ENCODE measurements at regions not wholly inside any gene's neighbourhood (a gene's known extent, or its start where the extent isn't known, plus 50 kb on each side); places are given as distances from the start of the nearest gene placed in this dataset.

DNA sequence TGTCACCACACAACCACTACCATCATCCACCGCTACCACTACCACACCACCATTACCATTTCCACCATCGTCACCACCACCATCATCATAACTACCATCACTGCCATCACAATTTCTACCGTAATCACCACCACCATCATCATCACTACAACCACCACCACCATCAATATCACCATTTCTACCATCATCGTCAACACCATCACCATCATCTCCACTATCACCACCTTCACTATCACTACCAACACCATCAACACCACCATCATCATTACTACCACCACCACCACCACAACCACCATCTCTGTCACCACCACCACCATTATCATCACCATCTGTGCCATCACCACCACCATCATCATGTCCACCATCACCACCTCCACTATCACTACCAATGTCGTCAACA, 524.5 kb upstream of the C16orf82 start:
- Histone ChIP-seq H3K27me3 (ENCODE audit: control insufficient read depth in 1 of 2, insufficient read depth in 2 of 2, low read length in 1 of 2) (no peaks in the 10 kb centered on the region), H3K27ac (ENCODE audit: low read depth in 1 of 2, low read length in 2 of 2) (no peak overlapping the region), H3K4me1 (ENCODE audit: control insufficient read depth in 1 of 2, insufficient read depth in 2 of 2, low read length in 2 of 2) (no peaks in the 10 kb centered on the region), H3K4me3 (ENCODE audit: low read length in 2 of 2) (no peak overlapping the region), H3K36me3 (ENCODE audit: control insufficient read depth in 1 of 2, insufficient read depth in 2 of 2, low read length in 1 of 2) (no peaks in the 10 kb centered on the region), H3K9me3 (ENCODE audit: control insufficient read depth, low read length) (no peaks in the 10 kb centered on the region)
- ATAC-seq (ENCODE audit: low FRiP score) (no peak), DNase-seq (no peak)
- intact Hi-C loops (cut with DNase I), result no loop called here
- WGBS, 2 donors, result 93 to 97% methylated on average over 5 of the region's 5 CpGs

DNA sequence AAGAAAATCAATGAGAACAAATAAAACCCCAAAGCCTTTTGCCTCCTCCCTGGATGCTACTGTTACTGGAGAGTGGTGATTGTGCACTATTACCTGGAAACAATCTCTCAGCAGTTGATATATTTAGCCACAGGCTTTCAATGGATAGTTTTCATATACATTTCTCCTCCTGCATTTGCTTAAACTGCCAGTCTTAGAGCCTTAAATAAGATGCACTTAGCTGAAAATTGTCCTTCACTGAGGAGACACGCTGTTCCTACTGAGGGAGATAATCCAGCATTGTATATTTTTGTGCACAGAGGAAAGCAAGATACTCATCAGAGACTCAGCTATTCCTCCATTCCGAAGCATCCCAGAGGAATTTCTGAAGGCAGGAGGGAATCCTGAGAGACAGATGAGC, 520.2 kb upstream of the C16orf82 start:
- Histone ChIP-seq H3K9me3 (ENCODE audit: control insufficient read depth, low read length) (no peaks in the 10 kb centered on the region), H3K4me1 (ENCODE audit: control insufficient read depth in 1 of 2, insufficient read depth in 2 of 2, low read length in 2 of 2) (no peaks in the 10 kb centered on the region), H3K36me3 (ENCODE audit: control insufficient read depth in 1 of 2, insufficient read depth in 2 of 2, low read length in 1 of 2) (no peaks in the 10 kb centered on the region), H3K27ac (ENCODE audit: low read depth in 1 of 2, low read length in 2 of 2) (no peak overlapping the region), H3K27me3 (ENCODE audit: control insufficient read depth in 1 of 2, insufficient read depth in 2 of 2, low read length in 1 of 2) (no peaks in the 10 kb centered on the region), H3K4me3 (ENCODE audit: low read length in 2 of 2) (no peak overlapping the region)
- ATAC-seq (ENCODE audit: low FRiP score) (no peak), DNase-seq (no peak)
- intact Hi-C loops (cut with DNase I), result no loop called here
- 72 to 75% methylated on average over 2 of the region's 2 CpGs for WGBS, 2 donors

DNA sequence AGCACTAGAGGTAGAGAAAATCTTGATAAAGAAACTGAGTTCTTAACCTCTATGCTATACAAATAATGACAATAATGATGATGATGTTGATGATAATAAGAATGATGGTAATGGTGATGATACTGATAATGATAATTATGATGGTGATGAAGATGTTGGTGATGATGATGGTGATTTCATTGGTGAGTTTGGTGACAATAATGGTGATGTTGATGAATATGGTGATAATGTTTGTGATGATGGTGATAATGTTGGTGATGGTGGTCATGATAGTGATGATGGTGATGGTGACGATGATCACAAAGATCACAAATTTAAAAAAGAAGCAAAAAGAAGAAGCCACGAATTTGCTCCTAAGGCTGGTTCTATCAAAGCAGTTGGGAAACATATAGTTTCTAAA, 519.0 kb upstream of the C16orf82 start:
- Histone ChIP-seq H3K27me3 (ENCODE audit: control insufficient read depth in 1 of 2, insufficient read depth in 2 of 2, low read length in 1 of 2) (no peaks in the 10 kb centered on the region), H3K27ac (ENCODE audit: low read depth in 1 of 2, low read length in 2 of 2) (no peak overlapping the region), H3K36me3 (ENCODE audit: control insufficient read depth in 1 of 2, insufficient read depth in 2 of 2, low read length in 1 of 2) (no peaks in the 10 kb centered on the region), H3K4me3 (ENCODE audit: low read length in 2 of 2) (no peak overlapping the region), H3K4me1 (ENCODE audit: control insufficient read depth in 1 of 2, insufficient read depth in 2 of 2, low read length in 2 of 2) (no peaks in the 10 kb centered on the region), H3K9me3 (ENCODE audit: control insufficient read depth, low read length) (no peaks in the 10 kb centered on the region)
- ATAC-seq (ENCODE audit: low FRiP score) (no peak), DNase-seq (no peak)
- intact Hi-C loops (cut with DNase I), result no loop called here
- 66 to 67% methylated on average over 2 of the region's 2 CpGs for WGBS, 2 donors

DNA sequence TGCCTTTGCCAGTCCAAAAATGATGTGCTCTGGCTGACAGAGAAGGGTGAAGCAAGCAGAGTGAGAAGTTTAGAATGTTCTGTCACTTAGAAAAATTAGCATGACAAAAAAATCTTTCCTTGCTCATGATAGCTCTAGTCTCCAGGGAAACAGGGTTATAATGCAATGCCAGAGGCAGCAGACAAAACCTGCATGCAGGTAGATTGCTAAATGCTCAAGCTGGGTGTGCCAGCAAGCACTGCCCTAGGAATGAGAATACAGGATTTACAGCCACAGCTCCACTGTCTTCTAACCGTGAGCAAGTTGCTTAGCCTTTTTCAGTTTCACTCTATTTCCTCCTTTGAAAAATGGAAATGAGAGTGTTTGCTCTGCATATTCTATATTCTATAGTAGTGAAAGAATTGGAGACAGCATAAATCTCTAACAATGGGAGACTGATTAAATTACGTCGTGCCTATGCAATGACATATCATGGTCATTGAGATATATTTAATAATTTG, 516.6 kb upstream of the C16orf82 start:
- no peaks in the 10 kb centered on the region for H3K36me3 ChIP-seq (ENCODE audit: control insufficient read depth in 1 of 2, insufficient read depth in 2 of 2, low read length in 1 of 2)
- intact Hi-C loops (cut with DNase I), result no loop called here
- ATAC-seq (ENCODE audit: low FRiP score) (no peak), DNase-seq (no peak)
- H3K9me3 ChIP-seq (ENCODE audit: control insufficient read depth, low read length), result no peaks in the 10 kb centered on the region
- no peaks in the 10 kb centered on the region for H3K27me3 ChIP-seq (ENCODE audit: control insufficient read depth in 1 of 2, insufficient read depth in 2 of 2, low read length in 1 of 2)
- H3K27ac ChIP-seq (ENCODE audit: low read depth in 1 of 2, low read length in 2 of 2), result no peak overlapping the region
- H3K4me3 ChIP-seq (ENCODE audit: low read length in 2 of 2), result no peak overlapping the region
- H3K4me1 ChIP-seq (ENCODE audit: control insufficient read depth in 1 of 2, insufficient read depth in 2 of 2, low read length in 2 of 2), result no peaks in the 10 kb centered on the region
- WGBS, 2 donors, result 42 to 45% methylated on average over 3 of the region's 3 CpGs

DNA sequence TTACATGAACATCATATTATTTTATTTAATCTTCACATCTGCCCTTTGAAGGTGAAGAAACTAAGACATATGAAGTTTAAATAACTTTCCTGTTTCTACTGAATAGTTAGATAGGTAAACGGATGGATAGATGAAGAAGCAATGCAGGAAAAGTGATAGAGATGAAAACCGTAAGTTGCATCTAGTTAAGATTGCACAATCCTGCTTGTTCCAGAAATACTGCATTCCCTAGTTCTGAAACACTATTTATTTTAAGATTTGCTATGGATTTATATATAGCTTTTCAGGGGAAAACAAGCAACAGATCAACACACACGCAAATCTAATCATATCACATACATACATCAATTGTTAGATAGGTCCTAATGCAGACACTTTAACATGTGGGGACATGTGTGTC, 512.7 kb upstream of the C16orf82 start:
- Histone ChIP-seq H3K9me3 (ENCODE audit: control insufficient read depth, low read length) (no peaks in the 10 kb centered on the region), H3K4me1 (ENCODE audit: control insufficient read depth in 1 of 2, insufficient read depth in 2 of 2, low read length in 2 of 2) (no peaks in the 10 kb centered on the region), H3K27ac (ENCODE audit: low read depth in 1 of 2, low read length in 2 of 2) (no peak overlapping the region), H3K4me3 (ENCODE audit: low read length in 2 of 2) (no peak overlapping the region), H3K27me3 (ENCODE audit: control insufficient read depth in 1 of 2, insufficient read depth in 2 of 2, low read length in 1 of 2) (no peaks in the 10 kb centered on the region), H3K36me3 (ENCODE audit: control insufficient read depth in 1 of 2, insufficient read depth in 2 of 2, low read length in 1 of 2) (no peaks in the 10 kb centered on the region)
- intact Hi-C loops (cut with DNase I), result no loop called here
- DNase-seq, result no peak
- ATAC-seq (ENCODE audit: low FRiP score), result no peak
- 63 to 79% methylated on average over 3 of the region's 3 CpGs for WGBS, 2 donors

DNA sequence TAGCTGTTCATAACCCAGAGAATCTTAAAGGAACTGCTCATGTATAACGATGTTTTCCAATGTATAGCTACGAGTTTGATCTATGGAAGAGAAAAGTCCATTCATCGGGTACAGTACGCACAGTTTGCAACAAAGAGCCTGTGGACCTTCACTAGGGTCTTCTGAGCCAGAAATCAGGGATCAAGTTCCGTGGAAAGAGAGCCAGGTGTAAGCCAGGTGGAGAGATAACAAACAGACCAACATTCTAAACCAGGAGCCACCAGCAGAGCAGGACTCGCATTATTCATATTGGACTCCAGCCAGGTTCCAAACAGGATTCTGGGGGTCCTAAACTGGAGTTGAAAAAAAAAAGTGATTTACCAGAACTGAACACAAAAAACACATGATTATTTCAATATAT, 505.4 kb upstream of the C16orf82 start:
- ATAC-seq (ENCODE audit: low FRiP score) (no peak), DNase-seq (no peak)
- Histone ChIP-seq H3K4me1 (ENCODE audit: control insufficient read depth in 1 of 2, insufficient read depth in 2 of 2, low read length in 2 of 2) (no peaks in the 10 kb centered on the region), H3K36me3 (ENCODE audit: control insufficient read depth in 1 of 2, insufficient read depth in 2 of 2, low read length in 1 of 2) (no peaks in the 10 kb centered on the region), H3K4me3 (ENCODE audit: low read length in 2 of 2) (no peak overlapping the region), H3K27ac (ENCODE audit: low read depth in 1 of 2, low read length in 2 of 2) (no peak overlapping the region), H3K9me3 (ENCODE audit: control insufficient read depth, low read length) (peaks cover 4% of the 10 kb centered on the region), H3K27me3 (ENCODE audit: control insufficient read depth in 1 of 2, insufficient read depth in 2 of 2, low read length in 1 of 2) (no peaks in the 10 kb centered on the region)
- WGBS, 2 donors, result 75 to 84% methylated on average over 6 of the region's 6 CpGs
- intact Hi-C loops (cut with DNase I), result no loop called here

DNA sequence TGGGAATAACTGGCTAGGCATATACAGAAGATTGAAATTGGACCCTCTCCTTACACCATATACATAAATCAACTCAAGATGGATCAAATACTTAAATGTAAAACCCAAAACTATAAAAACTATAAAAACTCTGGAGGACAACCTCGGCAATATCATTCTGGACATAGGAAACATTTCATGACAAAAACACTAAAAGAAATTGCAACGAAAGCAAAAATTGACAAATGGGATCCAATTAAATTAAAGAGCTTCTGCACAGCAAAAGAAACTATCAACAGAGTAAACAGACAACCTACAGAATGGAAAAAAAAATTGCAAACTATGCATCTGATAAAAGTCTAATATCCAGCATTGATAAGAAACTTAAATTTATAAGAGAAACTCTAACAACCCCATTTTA, 503.7 kb upstream of the C16orf82 start:
- DNase-seq (no peak), ATAC-seq (ENCODE audit: low FRiP score) (no peak)
- Histone ChIP-seq H3K36me3 (ENCODE audit: control insufficient read depth in 1 of 2, insufficient read depth in 2 of 2, low read length in 1 of 2) (no peaks in the 10 kb centered on the region), H3K27ac (ENCODE audit: low read depth in 1 of 2, low read length in 2 of 2) (no peak overlapping the region), H3K4me3 (ENCODE audit: low read length in 2 of 2) (no peak overlapping the region), H3K4me1 (ENCODE audit: control insufficient read depth in 1 of 2, insufficient read depth in 2 of 2, low read length in 2 of 2) (no peaks in the 10 kb centered on the region), H3K27me3 (ENCODE audit: control insufficient read depth in 1 of 2, insufficient read depth in 2 of 2, low read length in 1 of 2) (no peaks in the 10 kb centered on the region), H3K9me3 (ENCODE audit: control insufficient read depth, low read length) (peaks cover 4% of the 10 kb centered on the region)
- WGBS, 2 donors, result 79 to 81% methylated on average over 2 of the region's 2 CpGs
- intact Hi-C loops (cut with DNase I), result no loop called here

DNA sequence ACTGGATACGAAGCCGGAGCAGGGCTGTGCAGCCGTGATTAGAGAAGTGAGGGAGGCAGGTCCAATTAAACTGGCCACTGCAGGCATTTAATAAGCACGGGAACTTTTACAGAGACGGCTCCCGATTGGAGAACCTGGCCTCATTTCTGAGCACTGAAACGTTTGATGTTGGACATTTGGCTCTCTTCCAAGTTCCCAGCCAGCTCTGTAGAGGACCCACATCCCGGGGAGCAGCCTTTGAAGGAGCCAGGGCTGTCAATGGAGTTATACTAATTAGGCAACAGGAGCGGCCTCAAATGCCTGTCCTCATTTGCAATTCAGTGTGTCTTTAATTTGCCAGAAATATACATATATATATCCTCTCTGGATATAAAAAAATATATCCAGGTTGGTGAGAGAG, 499.4 kb upstream of the C16orf82 start:
- Histone ChIP-seq H3K4me1 (ENCODE audit: control insufficient read depth in 1 of 2, insufficient read depth in 2 of 2, low read length in 2 of 2) (no peaks in the 10 kb centered on the region), H3K4me3 (ENCODE audit: low read length in 2 of 2) (no peak overlapping the region), H3K9me3 (ENCODE audit: control insufficient read depth, low read length) (no peaks in the 10 kb centered on the region), H3K36me3 (ENCODE audit: control insufficient read depth in 1 of 2, insufficient read depth in 2 of 2, low read length in 1 of 2) (no peaks in the 10 kb centered on the region), H3K27ac (ENCODE audit: low read depth in 1 of 2, low read length in 2 of 2) (no peak overlapping the region), H3K27me3 (ENCODE audit: control insufficient read depth in 1 of 2, insufficient read depth in 2 of 2, low read length in 1 of 2) (no peaks in the 10 kb centered on the region)
- WGBS, 2 donors, result 43 to 52% methylated on average over 9 of the region's 9 CpGs
- DNase-seq (no peak), ATAC-seq (ENCODE audit: low FRiP score) (no peak)
- intact Hi-C loops (cut with DNase I), result no loop called here

DNA sequence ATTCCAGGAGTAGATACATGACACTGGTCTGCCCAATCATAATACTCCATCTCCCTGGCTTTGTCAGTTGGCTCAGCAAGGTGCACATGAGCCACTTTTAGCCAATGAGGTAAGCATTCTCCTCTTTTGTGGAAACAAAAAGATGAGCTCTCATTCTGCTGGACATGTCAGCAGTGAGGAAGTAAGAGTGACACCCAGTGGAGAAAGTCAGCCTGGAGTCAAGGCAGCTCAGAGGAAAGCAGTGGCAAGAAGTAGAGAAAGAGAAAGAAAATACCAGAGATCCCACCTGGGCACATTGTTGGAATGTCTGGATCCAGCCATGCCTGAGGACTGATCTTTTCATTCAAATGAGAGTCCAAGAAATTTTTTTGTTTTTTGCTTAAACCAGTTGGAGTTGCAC, 496.9 kb upstream of the C16orf82 start:
- Histone ChIP-seq H3K27me3 (ENCODE audit: control insufficient read depth in 1 of 2, insufficient read depth in 2 of 2, low read length in 1 of 2) (no peaks in the 10 kb centered on the region), H3K9me3 (ENCODE audit: control insufficient read depth, low read length) (peaks cover 1% of the 10 kb centered on the region), H3K36me3 (ENCODE audit: control insufficient read depth in 1 of 2, insufficient read depth in 2 of 2, low read length in 1 of 2) (no peaks in the 10 kb centered on the region), H3K27ac (ENCODE audit: low read depth in 1 of 2, low read length in 2 of 2) (no peak overlapping the region), H3K4me1 (ENCODE audit: control insufficient read depth in 1 of 2, insufficient read depth in 2 of 2, low read length in 2 of 2) (no peaks in the 10 kb centered on the region), H3K4me3 (ENCODE audit: low read length in 2 of 2) (no peak overlapping the region)
- ATAC-seq (ENCODE audit: low FRiP score), result no peak
- no peak for DNase-seq
- intact Hi-C loops (cut with DNase I), result no loop called here
